Liver (tissue), 3 donors: ENCODE measurements at regions not wholly inside any gene's neighbourhood (a gene's known extent, or its start where the extent isn't known, plus 50 kb on each side); places are given as distances from the start of the nearest gene placed in this dataset.

ENCODE experiments used
- TF ChIP-seq, protein P1 (sequence below): fragments of 150-350 bp; IDR thresholded peaks from 2 replicates; pipeline ENCODE4 v1.5.1; 2017; ENCODE audit warnings: improper control_type of control experiment, low read depth, low read length; ENCODE audit not compliant: missing input control
- TF ChIP-seq, protein P2 (sequence below): IDR thresholded peaks from 2 replicates; pipeline ENCODE4 v1.6.1; 2016; ENCODE audit warnings: antibody characterized with exemption
- donor health status: healthy.
- donor health status: healthy.

- TF ChIP-seq, protein P1, sequence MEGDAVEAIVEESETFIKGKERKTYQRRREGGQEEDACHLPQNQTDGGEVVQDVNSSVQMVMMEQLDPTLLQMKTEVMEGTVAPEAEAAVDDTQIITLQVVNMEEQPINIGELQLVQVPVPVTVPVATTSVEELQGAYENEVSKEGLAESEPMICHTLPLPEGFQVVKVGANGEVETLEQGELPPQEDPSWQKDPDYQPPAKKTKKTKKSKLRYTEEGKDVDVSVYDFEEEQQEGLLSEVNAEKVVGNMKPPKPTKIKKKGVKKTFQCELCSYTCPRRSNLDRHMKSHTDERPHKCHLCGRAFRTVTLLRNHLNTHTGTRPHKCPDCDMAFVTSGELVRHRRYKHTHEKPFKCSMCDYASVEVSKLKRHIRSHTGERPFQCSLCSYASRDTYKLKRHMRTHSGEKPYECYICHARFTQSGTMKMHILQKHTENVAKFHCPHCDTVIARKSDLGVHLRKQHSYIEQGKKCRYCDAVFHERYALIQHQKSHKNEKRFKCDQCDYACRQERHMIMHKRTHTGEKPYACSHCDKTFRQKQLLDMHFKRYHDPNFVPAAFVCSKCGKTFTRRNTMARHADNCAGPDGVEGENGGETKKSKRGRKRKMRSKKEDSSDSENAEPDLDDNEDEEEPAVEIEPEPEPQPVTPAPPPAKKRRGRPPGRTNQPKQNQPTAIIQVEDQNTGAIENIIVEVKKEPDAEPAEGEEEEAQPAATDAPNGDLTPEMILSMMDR = no peak
- TF ChIP-seq, protein P2, sequence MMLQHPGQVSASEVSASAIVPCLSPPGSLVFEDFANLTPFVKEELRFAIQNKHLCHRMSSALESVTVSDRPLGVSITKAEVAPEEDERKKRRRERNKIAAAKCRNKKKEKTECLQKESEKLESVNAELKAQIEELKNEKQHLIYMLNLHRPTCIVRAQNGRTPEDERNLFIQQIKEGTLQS = no peak
Measured at GRCh38 chr1:208533746-208534598, 289.8 kb upstream of the PLXNA2 start.
